GM23338 (cell line): ENCODE measurements at regions not wholly inside any gene's neighbourhood (a gene's known extent, or its start where the extent isn't known, plus 50 kb on each side); places are given as distances from the start of the nearest gene placed in this dataset.

Experiments
- ATAC-seq: fragments of 200-7000 bp; cut with Tn5 transposase; 3 replicates; pipeline ENCODE4 v1.9.1; 2020
- DNase-seq: peaks from one replicate; pipeline ENCODE4 v3.0.0-alpha.2; 2015; ENCODE audit warnings: low spot score
- H2AFZ ChIP-seq: fragments of 200-600 bp; sonication (generic); 2 replicates; pipeline ENCODE4 v1.8.0; 2016; ENCODE audit warnings: antibody characterized with exemption, mild to moderate bottlenecking, moderate library complexity
- H3F3A ChIP-seq: fragments of 200-600 bp; sonication (generic); replicated peaks from 2 replicates; pipeline ENCODE4 v1.8.0; 2017; ENCODE audit warnings: antibody characterized with exemption, mixed run types, low read depth
- H3K27ac ChIP-seq: fragments of 200-600 bp; sonication (generic); 2 replicates; pipeline ENCODE4 v1.6.1; 2016; ENCODE audit warnings: low read depth
- H3K27me3 ChIP-seq: fragments of 200-600 bp; sonication (generic); 2 replicates; pipeline ENCODE4 v1.8.0; 2016; ENCODE audit warnings: mild to moderate bottlenecking, mixed run types, moderate library complexity; ENCODE audit not compliant: insufficient read depth
- H3K36me3 ChIP-seq: fragments of 200-600 bp; sonication (generic); 2 replicates; pipeline ENCODE4 v1.8.0; 2016; ENCODE audit warnings: mild to moderate bottlenecking; ENCODE audit not compliant: insufficient read depth
- H3K4me1 ChIP-seq: fragments of 200-600 bp; sonication (generic); 2 replicates; pipeline ENCODE4 v1.8.0; 2016; ENCODE audit warnings: mild to moderate bottlenecking, moderate library complexity; ENCODE audit not compliant: insufficient read depth
- H3K4me2 ChIP-seq: fragments of 200-600 bp; sonication (generic); 2 replicates; pipeline ENCODE4 v1.7.1; 2017; ENCODE audit warnings: mixed run types
- H3K4me3 ChIP-seq: fragments of 200-600 bp; sonication (generic); 2 replicates; pipeline ENCODE4 v1.6.1; 2016; ENCODE audit warnings: mixed run types
- H3K79me2 ChIP-seq: fragments of 200-600 bp; sonication (generic); replicated peaks from 2 replicates; pipeline ENCODE4 v1.8.0; 2017; ENCODE audit warnings: mild to moderate bottlenecking; ENCODE audit not compliant: insufficient read depth
- H3K9me2 ChIP-seq: fragments of 200-600 bp; sonication (generic); 2 replicates; pipeline ENCODE4 v1.8.0; 2017; ENCODE audit not compliant: insufficient read depth
- H4K20me1 ChIP-seq: fragments of 200-600 bp; sonication (generic); replicated peaks from 2 replicates; pipeline ENCODE4 v1.8.0; 2017; ENCODE audit warnings: mild to moderate bottlenecking; ENCODE audit not compliant: insufficient read depth
- H3K27ac Mint-ChIP-seq: 2 replicates; pipeline ENCODE4 v1.8.0; 2020; ENCODE audit warnings: inconsistent platforms, mild to moderate bottlenecking, moderate library complexity, mixed read lengths
- H3K27me3 Mint-ChIP-seq: 3 replicates; pipeline ENCODE4 v1.8.0; 2022; ENCODE audit warnings: low read depth, mild to moderate bottlenecking, moderate library complexity, mixed read lengths, inconsistent platforms; ENCODE audit not compliant: insufficient read depth, poor library complexity
- H3K36me3 Mint-ChIP-seq: 3 replicates; pipeline ENCODE4 v1.8.0; 2021; ENCODE audit warnings: low read depth, mild to moderate bottlenecking, inconsistent platforms, moderate library complexity, mixed read lengths
- H3K4me1 Mint-ChIP-seq: 3 replicates; pipeline ENCODE4 v1.8.0; 2020; ENCODE audit warnings: mild to moderate bottlenecking, inconsistent platforms, mixed read lengths
- H3K4me3 Mint-ChIP-seq: 3 replicates; pipeline ENCODE4 v1.8.0; 2021; ENCODE audit warnings: moderate library complexity, mild to moderate bottlenecking, inconsistent platforms, mixed read lengths
- H3K9me3 Mint-ChIP-seq: 3 replicates; pipeline ENCODE4 v1.8.0; 2020; ENCODE audit warnings: moderate library complexity, mild to moderate bottlenecking, inconsistent platforms, mixed read lengths
- CREB1 ChIP-seq: fragments of 250-450 bp; sonication (Bioruptor Pico); IDR thresholded peaks from 2 replicates; pipeline ENCODE4 v1.5.0; 2020; ENCODE audit warnings: low read depth, mild to moderate bottlenecking, moderate library complexity
- CTCF ChIP-seq, 2 experiments: fragments of 200-600 bp in 1 of 2; sonication (generic) in 1 of 2; conservative IDR thresholded peaks; 2 replicates each; pipeline versions ENCODE4 v1.5.1 to v1.6.1; 2016 to 2017; ENCODE audit warnings: antibody characterized with exemption in 2 of 2, low read depth in 2 of 2, mild to moderate bottlenecking in 2 of 2, moderate library complexity in 1 of 2
- EZH2 ChIP-seq: fragments of 200-600 bp; sonication (generic); IDR thresholded peaks from one replicate; pipeline ENCODE4 v1.8.0; 2017; ENCODE audit warnings: antibody characterized with exemption, mild to moderate bottlenecking, low read depth; ENCODE audit not compliant: unreplicated experiment
- EZH2phosphoT487 ChIP-seq: fragments of 200-600 bp; sonication (generic); IDR thresholded peaks from one replicate; pipeline ENCODE4 v1.8.1; 2018; ENCODE audit warnings: antibody characterized with exemption; ENCODE audit not compliant: unreplicated experiment
- JUNB ChIP-seq: IDR thresholded peaks from one replicate; pipeline ENCODE4 v1.6.1; 2016; ENCODE audit warnings: antibody characterized with exemption; ENCODE audit not compliant: unreplicated experiment
- NANOG ChIP-seq: IDR thresholded peaks from 2 replicates; pipeline ENCODE4 v1.6.1; 2016; ENCODE audit warnings: antibody characterized with exemption, borderline replicate concordance
- POLR2AphosphoS5 ChIP-seq: IDR thresholded peaks from 2 replicates; pipeline ENCODE4 v1.6.1; 2016; ENCODE audit warnings: antibody characterized with exemption, low read depth
- REST ChIP-seq: IDR thresholded peaks from one replicate; pipeline ENCODE4 v1.6.1; 2018; ENCODE audit warnings: antibody characterized with exemption; ENCODE audit not compliant: unreplicated experiment
- STAT1 ChIP-seq: IDR thresholded peaks from one replicate; pipeline ENCODE4 v1.6.1; 2016; ENCODE audit warnings: antibody characterized with exemption; ENCODE audit not compliant: unreplicated experiment
- ZNF114 ChIP-seq: fragments of 250-450 bp; sonication (Bioruptor Pico); IDR thresholded peaks from 2 replicates; pipeline ENCODE4 v1.5.0; 2020; ENCODE audit warnings: mild to moderate bottlenecking, moderate library complexity
- ZNF331 ChIP-seq: fragments of 250-450 bp; sonication (Bioruptor Pico); IDR thresholded peaks from 2 replicates; pipeline ENCODE4 v1.5.0; 2020; ENCODE audit warnings: low read depth, mild to moderate bottlenecking, moderate library complexity
- ZNF462 ChIP-seq: fragments of 250-450 bp; sonication (Bioruptor Pico); IDR thresholded peaks from 2 replicates; pipeline ENCODE4 v1.5.0; 2020; ENCODE audit warnings: mild to moderate bottlenecking, moderate library complexity
- TF ChIP-seq, protein P1 (sequence below): IDR thresholded peaks from 2 replicates; pipeline ENCODE4 v1.6.1; 2016; ENCODE audit warnings: antibody characterized with exemption

GRCh38 chr2:48856144-48856543 is 100.6 kb upstream of the LHCGR start:
- Histone ChIP-seq H3K36me3 (no peaks in the 10 kb centered on the region), H3K27ac (no peak overlapping the region), H4K20me1 (no peaks in the 10 kb centered on the region), H3K4me3 (no peak overlapping the region), H3K4me1 (no peaks in the 10 kb centered on the region), H3F3A (no peaks in the 10 kb centered on the region), H3K27me3 (no peaks in the 10 kb centered on the region), H3K79me2 (no peaks in the 10 kb centered on the region), H3K9me2 (peaks cover 6% of the 10 kb centered on the region; the same call in 1 of the 2 replicates), H3K4me2 (no peak overlapping the region), H2AFZ (no peak overlapping the region)
- H3K4me1 Mint-ChIP-seq = no peaks in the 10 kb centered on the region
- no peaks in the 10 kb centered on the region for H3K27me3 Mint-ChIP-seq
- DNase-seq = no peak
- TF ChIP-seq POLR2AphosphoS5 = no peak
- no peak for TF ChIP-seq CTCF (conservative IDR thresholded peaks at IDR 0.05; ENCODE audit: low read depth in 2 of 2)
- no peak for TF ChIP-seq JUNB
- TF ChIP-seq, protein P1, sequence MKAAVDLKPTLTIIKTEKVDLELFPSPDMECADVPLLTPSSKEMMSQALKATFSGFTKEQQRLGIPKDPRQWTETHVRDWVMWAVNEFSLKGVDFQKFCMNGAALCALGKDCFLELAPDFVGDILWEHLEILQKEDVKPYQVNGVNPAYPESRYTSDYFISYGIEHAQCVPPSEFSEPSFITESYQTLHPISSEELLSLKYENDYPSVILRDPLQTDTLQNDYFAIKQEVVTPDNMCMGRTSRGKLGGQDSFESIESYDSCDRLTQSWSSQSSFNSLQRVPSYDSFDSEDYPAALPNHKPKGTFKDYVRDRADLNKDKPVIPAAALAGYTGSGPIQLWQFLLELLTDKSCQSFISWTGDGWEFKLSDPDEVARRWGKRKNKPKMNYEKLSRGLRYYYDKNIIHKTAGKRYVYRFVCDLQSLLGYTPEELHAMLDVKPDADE = no peak
- no peak for TF ChIP-seq ZNF462 (CRISPR knock-in tag)
- no peak for TF ChIP-seq REST
- TF ChIP-seq EZH2phosphoT487 = no peak
- TF ChIP-seq NANOG = no peak
- TF ChIP-seq ZNF331 = no peak
- no peak for TF ChIP-seq CREB1 (CRISPR knock-in tag)
- no peak for TF ChIP-seq EZH2
- no peak for TF ChIP-seq ZNF114 (CRISPR knock-in tag)
- no peak for TF ChIP-seq STAT1
- H3K27ac Mint-ChIP-seq = no peak overlapping the region
- H3K36me3 Mint-ChIP-seq = no peaks in the 10 kb centered on the region
- no peak overlapping the region for H3K4me3 Mint-ChIP-seq
- no peak for ATAC-seq
- H3K9me3 Mint-ChIP-seq = no peaks in the 10 kb centered on the region
